ENCODE measurements at regions not wholly inside any gene's neighbourhood (a gene's known extent, or its start where the extent isn't known, plus 50 kb on each side); places are given as distances from the start of the nearest gene placed in this dataset.

- H3K79me1 ChIP-seq (ENCODE audit: low read depth, low read length): no peaks in the 10 kb centered on the region
- H2AK5ac ChIP-seq (ENCODE audit: low read depth, low read length): no peak overlapping the region
- no peak overlapping the region for H2BK12ac ChIP-seq (ENCODE audit: low read depth, low read length)
- H4K8ac ChIP-seq (ENCODE audit: extremely low read depth, insufficient read depth, low read length): no peak overlapping the region
- ChIA-PET POLR2A (ENCODE audit: partially characterized antibody) (interaction anchor here (1.3 kb wide), 1 partner anchor 9 kb away, joined by 3 read pairs; no protein-coding TSS in a partner anchor), CTCF (ENCODE audit: partially characterized antibody) (interaction anchor here (0.7 to 1.2 kb wide), 4 partner anchors 9 to 330 kb away, joined by 3 read pairs; no protein-coding TSS in a partner anchor)
- FAIRE-seq (no peak), DNase-seq (ENCODE audit: low read depth in 1 of 2, low spot score in 2 of 2) (no peak)
- no peak overlapping the region for H3K4ac ChIP-seq (replicated peaks; ENCODE audit: insufficient read length, low read depth, low read length)
- H3K14ac ChIP-seq (ENCODE audit: insufficient read length): no peak overlapping the region
- no peak overlapping the region for H4K5ac ChIP-seq (ENCODE audit: insufficient read length, low read depth, low read length)
- H2BK5ac ChIP-seq (ENCODE audit: low read depth, low read length): no peak overlapping the region
- H2BK15ac ChIP-seq (ENCODE audit: low read length): no peak overlapping the region
- no peak overlapping the region for H4K91ac ChIP-seq (replicated peaks; ENCODE audit: insufficient read length, low read length)
- no peak overlapping the region for H3K18ac ChIP-seq (ENCODE audit: extremely low read depth, low read length)
- 74% methylated on average over 6 of the region's 6 CpGs; no CpG with 5 or more reads in 1 of the 2 experiments for WGBS, 2 experiments (ENCODE audit: extremely low coverage in 1 of 2, insufficient coverage in 1 of 2, insufficient read length in 1 of 2, insufficient replicate concordance in 2 of 2, low coverage in 1 of 2, low lambda C conversion rate in 2 of 2, missing lambda C conversion rate in 1 of 2)
- H3K9ac ChIP-seq (replicated peaks in 1 of 4; ENCODE audit: extremely low read depth in 1 of 4, low read depth in 3 of 4, low read length in 3 of 4): no peak overlapping the region
- no peaks in the 10 kb centered on the region for H3K79me2 ChIP-seq (ENCODE audit: control insufficient read depth in 1 of 2, insufficient read depth in 2 of 2, low read length in 2 of 2)
- no peak overlapping the region for H2BK20ac ChIP-seq (ENCODE audit: low read length)
- no peaks in the 10 kb centered on the region for H3K9me3 ChIP-seq (ENCODE audit: insufficient read depth in 2 of 2, low read depth in 1 of 2, low read length in 1 of 2)
- no peak overlapping the region for H2BK120ac ChIP-seq (replicated peaks; ENCODE audit: low read depth, low read length)
- H3K27ac ChIP-seq (ENCODE audit: low read depth, low read length): no peak overlapping the region
- no peak overlapping the region for H3K4me3 ChIP-seq (ENCODE audit: extremely low read depth in 1 of 4, insufficient read depth in 2 of 4, low read depth in 3 of 4, low read length in 4 of 4)
- H3K4me1 ChIP-seq (replicated peaks in 1 of 4; ENCODE audit: control insufficient read depth in 3 of 4, insufficient read depth in 4 of 4, low read length in 3 of 4): no peaks in the 10 kb centered on the region; a peak in 1 of 7 replicates
- H3K56ac ChIP-seq (replicated peaks; ENCODE audit: insufficient read length, low read depth, low read length): no peak overlapping the region
- H3K36me3 ChIP-seq (ENCODE audit: control insufficient read depth in 2 of 4, insufficient read depth in 4 of 4, low read length in 3 of 4): no peaks in the 10 kb centered on the region
- H4K20me1 ChIP-seq (replicated peaks in 1 of 2; ENCODE audit: control insufficient read depth in 1 of 2, insufficient read depth in 2 of 2, low read length in 2 of 2): no peaks in the 10 kb centered on the region
- no peaks in the 10 kb centered on the region for H3K27me3 ChIP-seq (replicated peaks in 1 of 4; ENCODE audit: control insufficient read depth in 3 of 4, extremely low read depth in 1 of 4, insufficient read depth in 3 of 4, low read length in 3 of 4)
- no peak overlapping the region for H3K23ac ChIP-seq (ENCODE audit: insufficient read length)
- no peaks in the 10 kb centered on the region; the same call in 1 of the 2 replicates for H3K23me2 ChIP-seq (ENCODE audit: low read depth, low read length)
- no peak overlapping the region for H3K4me2 ChIP-seq (ENCODE audit: insufficient read depth in 1 of 2, low read depth in 2 of 2, low read length in 2 of 2)
- H2AFZ ChIP-seq (ENCODE audit: low read length): peak overlapping the region; percentile 91
- TF ChIP-seq YY1 (IDR thresholded peaks at IDR 0.05; ENCODE audit: low read depth, low read length): no peak
- TF ChIP-seq CBX5 (IDR thresholded peaks at IDR 0.05; ENCODE audit: low read depth, low read length): no peak
- no peak for TF ChIP-seq SUZ12 (IDR thresholded peaks at IDR 0.05; ENCODE audit: low read length)
- no peak for TF ChIP-seq CREB1 (IDR thresholded peaks at IDR 0.05)
- no peak for TF ChIP-seq BACH1 (IDR thresholded peaks at IDR 0.05; ENCODE audit: low read length)
- TF ChIP-seq EGR1 (IDR thresholded peaks at IDR 0.05; ENCODE audit: borderline replicate concordance, low read depth, low read length): no peak
- no peak for TF ChIP-seq SRF (IDR thresholded peaks at IDR 0.05; ENCODE audit: low read depth, low read length)
- no peak for TF ChIP-seq TBP (IDR thresholded peaks at IDR 0.05; ENCODE audit: low read depth, low read length)
- TF ChIP-seq KDM1A (IDR thresholded peaks at IDR 0.05; ENCODE audit: borderline replicate concordance, low read length): no peak
- no peak for TF ChIP-seq HDAC6 (IDR thresholded peaks at IDR 0.05; ENCODE audit: low read depth, low read length)
- no peak for TF ChIP-seq BCL11A (IDR thresholded peaks at IDR 0.05; ENCODE audit: low read depth in 2 of 2, low read length in 2 of 2)
- no peak for TF ChIP-seq JUN (IDR thresholded peaks at IDR 0.05; ENCODE audit: low read depth, low read length)
- TF ChIP-seq TEAD4 (IDR thresholded peaks at IDR 0.05; ENCODE audit: low read depth, low read length): no peak
- no peak for TF ChIP-seq MAX (IDR thresholded peaks at IDR 0.05)
- TF ChIP-seq RBBP5 (IDR thresholded peaks at IDR 0.05; ENCODE audit: borderline replicate concordance, low read depth, low read length): no peak
- TF ChIP-seq E2F6 (IDR thresholded peaks at IDR 0.05): no peak
Measured at GRCh38 chr3:72279631-72280041, 494.7 kb upstream of the PROK2 start.

Data from H1 (cell line).